ENCODE measurements at regions not wholly inside any gene's neighbourhood (a gene's known extent, or its start where the extent isn't known, plus 50 kb on each side); places are given as distances from the start of the nearest gene placed in this dataset.

DNA sequence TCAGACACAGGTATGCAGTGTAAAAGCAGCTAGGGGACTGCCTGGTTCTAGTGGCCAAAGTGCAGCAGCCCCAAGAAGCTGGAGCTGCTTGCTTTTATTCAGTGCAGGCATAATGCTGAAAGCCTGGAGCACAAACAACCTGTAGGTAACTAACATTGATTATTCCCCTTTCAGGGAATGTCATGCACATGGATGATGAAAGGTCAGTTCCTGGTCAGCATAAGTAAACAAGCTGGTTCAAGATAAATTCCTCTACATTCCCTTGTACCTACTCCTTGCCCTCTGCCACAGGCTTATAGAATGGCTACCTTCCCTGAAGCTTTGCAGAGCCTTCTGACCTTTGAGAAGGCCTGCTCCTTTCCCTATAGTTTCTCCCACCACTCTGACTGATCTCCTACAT, 1318.5 kb upstream of the ADGRL3 start:
- Histone ChIP-seq H3K4me3 (ENCODE audit: low read length) (no peak overlapping the region), H3K9me3 (ENCODE audit: control insufficient read depth, low read length) (no peaks in the 10 kb centered on the region), H3K27me3 (ENCODE audit: control insufficient read depth, insufficient read depth) (no peaks in the 10 kb centered on the region), H3K27ac (ENCODE audit: low read length) (no peak overlapping the region), H3K4me1 (ENCODE audit: control insufficient read depth, insufficient read depth, low read length) (no peaks in the 10 kb centered on the region)
- DNase-seq (no peak), ATAC-seq (no peak)
- intact Hi-C loops (cut with DNase I): no loop called here

DNA sequence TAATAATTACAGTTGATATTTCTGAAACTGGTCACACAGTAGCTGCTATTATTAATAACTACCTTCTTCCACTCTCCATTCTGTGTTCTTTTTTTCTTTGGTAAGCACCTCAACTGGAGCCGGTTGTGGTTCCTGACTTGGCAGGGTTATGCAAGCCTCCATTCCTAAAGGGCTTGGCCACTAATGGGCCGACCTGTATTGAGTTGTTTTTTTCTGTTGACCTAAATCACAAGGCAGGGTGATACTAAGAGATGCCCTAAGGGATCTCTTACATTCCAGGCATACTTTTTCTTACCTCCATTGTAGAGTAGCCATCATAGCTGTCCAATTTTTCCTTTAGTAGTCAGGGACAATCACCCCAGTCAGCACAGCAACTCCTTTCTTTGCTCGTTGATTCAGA, 1295.8 kb upstream of the ADGRL3 start:
- intact Hi-C loops (cut with DNase I): no loop called here
- no peak for DNase-seq
- ATAC-seq: no peak
- Histone ChIP-seq H3K4me3 (ENCODE audit: low read length) (no peak overlapping the region), H3K27me3 (ENCODE audit: control insufficient read depth, insufficient read depth) (no peaks in the 10 kb centered on the region), H3K4me1 (ENCODE audit: control insufficient read depth, insufficient read depth, low read length) (no peaks in the 10 kb centered on the region), H3K27ac (ENCODE audit: low read length) (no peak overlapping the region), H3K9me3 (ENCODE audit: control insufficient read depth, low read length) (no peaks in the 10 kb centered on the region)
- 62% methylated on average over 3 of the region's 3 CpGs for WGBS

DNA sequence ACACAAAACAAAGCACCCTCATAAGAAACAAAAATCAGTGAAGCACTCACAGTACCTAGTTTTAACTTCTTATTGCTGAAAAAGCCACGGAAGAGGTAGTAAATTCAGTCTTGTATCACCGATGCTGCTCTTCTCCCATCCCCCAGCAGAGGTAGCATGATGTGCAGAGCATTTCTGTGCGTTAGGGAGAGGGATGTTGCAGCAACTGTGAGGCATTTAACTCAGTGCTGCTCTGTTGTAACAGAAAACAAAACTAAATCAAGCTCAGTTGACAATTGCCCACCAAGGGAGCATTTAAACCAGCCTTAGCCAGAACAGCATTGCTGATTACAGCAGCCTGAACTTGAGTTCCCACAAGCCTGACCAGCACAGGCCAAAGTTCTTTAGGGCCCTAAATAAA, 1279.7 kb upstream of the ADGRL3 start:
- ATAC-seq: no peak
- intact Hi-C loops (cut with DNase I): no loop called here
- no peaks in the 10 kb centered on the region for H3K4me1 ChIP-seq (ENCODE audit: control insufficient read depth, insufficient read depth, low read length)
- 53% methylated on average over 3 of the region's 3 CpGs for WGBS
- H3K9me3 ChIP-seq (ENCODE audit: control insufficient read depth, low read length): no peaks in the 10 kb centered on the region
- no peak overlapping the region for H3K27ac ChIP-seq (ENCODE audit: low read length)
- DNase-seq: no peak
- H3K27me3 ChIP-seq (ENCODE audit: control insufficient read depth, insufficient read depth): no peaks in the 10 kb centered on the region
- no peak overlapping the region for H3K4me3 ChIP-seq (ENCODE audit: low read length)

DNA sequence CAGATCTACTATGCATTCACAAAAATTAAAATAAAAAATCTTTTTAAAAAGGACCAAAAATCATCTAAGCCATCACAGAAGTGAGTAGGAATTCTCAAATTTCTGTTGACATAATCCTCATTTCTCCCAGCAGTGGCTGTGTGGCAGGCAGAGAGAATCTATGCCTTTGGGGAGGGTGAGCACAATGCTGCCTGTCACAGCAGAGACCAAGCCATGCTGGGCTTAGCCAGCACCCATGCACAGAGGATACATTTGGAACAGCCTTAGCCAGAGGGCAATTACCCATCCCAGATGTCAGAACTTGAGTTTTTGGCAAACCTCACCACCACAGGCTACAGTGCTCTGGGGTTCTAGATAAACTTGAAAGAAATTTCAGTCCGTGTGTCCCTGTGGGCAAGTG, 1274.8 kb upstream of the ADGRL3 start:
- H3K4me3 ChIP-seq (ENCODE audit: low read length): no peak overlapping the region
- H3K9me3 ChIP-seq (ENCODE audit: control insufficient read depth, low read length): no peaks in the 10 kb centered on the region
- H3K27me3 ChIP-seq (ENCODE audit: control insufficient read depth, insufficient read depth): no peaks in the 10 kb centered on the region
- no peaks in the 10 kb centered on the region for H3K4me1 ChIP-seq (ENCODE audit: control insufficient read depth, insufficient read depth, low read length)
- intact Hi-C loops (cut with DNase I): no loop called here
- ATAC-seq: no peak
- 70% methylated on average over 1 of the region's 1 CpG for WGBS
- no peak for DNase-seq
- H3K27ac ChIP-seq (ENCODE audit: low read length): no peak overlapping the region

DNA sequence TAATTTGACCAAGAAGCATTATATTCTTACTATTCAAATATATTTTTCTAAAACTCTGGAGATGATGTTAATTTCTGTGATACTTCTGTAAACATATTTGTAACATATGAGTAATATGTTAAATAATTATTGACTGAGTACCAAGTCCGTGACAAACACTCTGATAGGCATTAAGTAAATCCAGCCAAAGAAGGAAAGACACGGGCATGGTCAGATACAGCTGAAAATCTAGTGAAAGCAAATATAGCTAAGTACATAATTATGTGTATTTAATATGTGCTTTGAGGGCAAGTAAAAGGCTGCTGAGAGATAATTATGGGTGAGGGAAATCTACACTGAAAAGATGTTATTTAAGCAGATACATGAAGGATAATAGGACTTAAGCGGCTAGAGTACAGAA, 1263.6 kb upstream of the ADGRL3 start:
- Histone ChIP-seq H3K9me3 (ENCODE audit: control insufficient read depth, low read length) (no peaks in the 10 kb centered on the region), H3K4me1 (ENCODE audit: control insufficient read depth, insufficient read depth, low read length) (no peaks in the 10 kb centered on the region), H3K27me3 (ENCODE audit: control insufficient read depth, insufficient read depth) (no peaks in the 10 kb centered on the region), H3K27ac (ENCODE audit: low read length) (no peak overlapping the region), H3K4me3 (ENCODE audit: low read length) (no peak overlapping the region)
- 76% methylated on average over 3 of the region's 3 CpGs for WGBS
- ATAC-seq (no peak), DNase-seq (no peak)
- intact Hi-C loops (cut with DNase I): no loop called here

DNA sequence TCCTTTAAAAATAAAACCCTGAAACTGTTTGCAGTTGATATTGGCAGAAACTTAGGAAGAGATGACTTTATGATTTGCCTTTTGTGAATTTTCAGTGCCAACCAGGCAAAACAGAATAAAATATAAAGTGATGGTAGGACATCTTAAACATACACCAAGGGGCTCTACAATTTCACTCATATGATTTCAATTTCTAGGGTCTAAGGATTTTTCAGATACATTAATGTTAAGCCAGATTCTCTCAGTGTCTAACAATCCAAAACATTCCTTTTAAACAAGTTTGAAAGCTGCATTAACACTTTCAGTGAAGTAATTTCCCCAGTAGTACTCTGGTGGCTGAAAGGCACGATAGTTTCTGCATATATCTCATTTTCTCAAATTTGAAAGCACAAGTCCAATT, 1262.0 kb upstream of the ADGRL3 start:
- DNase-seq: no peak
- intact Hi-C loops (cut with DNase I): no loop called here
- H3K27me3 ChIP-seq (ENCODE audit: control insufficient read depth, insufficient read depth): no peaks in the 10 kb centered on the region
- H3K4me1 ChIP-seq (ENCODE audit: control insufficient read depth, insufficient read depth, low read length): no peaks in the 10 kb centered on the region
- H3K9me3 ChIP-seq (ENCODE audit: control insufficient read depth, low read length): no peaks in the 10 kb centered on the region
- ATAC-seq: no peak
- no peak overlapping the region for H3K4me3 ChIP-seq (ENCODE audit: low read length)
- H3K27ac ChIP-seq (ENCODE audit: low read length): no peak overlapping the region
- 66% methylated on average over 1 of the region's 1 CpG for WGBS

DNA sequence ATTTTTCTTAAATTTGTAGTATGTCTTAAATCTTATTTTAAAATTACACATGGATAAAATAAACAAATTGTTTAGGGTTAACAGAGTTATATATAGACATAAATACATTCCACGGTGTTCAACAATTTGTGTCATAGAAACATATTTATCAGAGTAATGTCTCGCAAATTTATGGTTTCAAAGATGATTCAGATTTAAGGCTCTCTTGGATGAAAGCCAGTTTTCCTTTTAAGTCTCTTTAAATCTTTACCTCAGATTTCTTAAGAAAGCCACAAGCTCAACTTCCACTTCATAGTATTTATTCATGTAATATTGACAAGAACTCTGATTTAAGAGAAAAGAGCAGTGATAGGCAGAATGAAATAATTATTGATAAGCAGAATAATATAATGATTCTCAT, 1254.8 kb upstream of the ADGRL3 start:
- Histone ChIP-seq H3K4me3 (ENCODE audit: low read length) (no peak overlapping the region), H3K27ac (ENCODE audit: low read length) (no peak overlapping the region), H3K9me3 (ENCODE audit: control insufficient read depth, low read length) (no peaks in the 10 kb centered on the region), H3K27me3 (ENCODE audit: control insufficient read depth, insufficient read depth) (no peaks in the 10 kb centered on the region), H3K4me1 (ENCODE audit: control insufficient read depth, insufficient read depth, low read length) (no peaks in the 10 kb centered on the region)
- 61% methylated on average over 2 of the region's 2 CpGs for WGBS
- intact Hi-C loops (cut with DNase I): no loop called here
- ATAC-seq (no peak), DNase-seq (no peak)

DNA sequence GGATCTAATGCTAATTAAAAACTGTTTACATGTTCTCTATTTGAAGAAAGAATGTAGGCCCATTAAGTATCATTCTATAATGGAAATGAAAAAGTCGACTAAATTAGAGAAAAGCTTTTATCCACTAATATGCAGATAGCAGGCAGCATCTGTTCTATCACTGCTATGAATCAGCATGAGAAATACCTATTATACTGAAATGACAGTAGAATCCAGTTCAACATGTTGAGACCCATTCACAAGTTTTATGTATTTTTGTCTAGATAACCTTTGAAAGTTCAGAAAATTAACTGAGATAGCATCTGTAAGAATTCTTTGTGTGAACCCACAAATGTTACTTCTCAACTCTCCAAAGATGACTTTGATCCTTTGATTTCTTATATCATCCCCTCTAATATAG, 1254.4 kb upstream of the ADGRL3 start:
- 66% methylated on average over 1 of the region's 1 CpG for WGBS
- no peak for DNase-seq
- intact Hi-C loops (cut with DNase I): no loop called here
- Histone ChIP-seq H3K4me3 (ENCODE audit: low read length) (no peak overlapping the region), H3K27me3 (ENCODE audit: control insufficient read depth, insufficient read depth) (no peaks in the 10 kb centered on the region), H3K4me1 (ENCODE audit: control insufficient read depth, insufficient read depth, low read length) (no peaks in the 10 kb centered on the region), H3K9me3 (ENCODE audit: control insufficient read depth, low read length) (no peaks in the 10 kb centered on the region), H3K27ac (ENCODE audit: low read length) (no peak overlapping the region)
- no peak for ATAC-seq

DNA sequence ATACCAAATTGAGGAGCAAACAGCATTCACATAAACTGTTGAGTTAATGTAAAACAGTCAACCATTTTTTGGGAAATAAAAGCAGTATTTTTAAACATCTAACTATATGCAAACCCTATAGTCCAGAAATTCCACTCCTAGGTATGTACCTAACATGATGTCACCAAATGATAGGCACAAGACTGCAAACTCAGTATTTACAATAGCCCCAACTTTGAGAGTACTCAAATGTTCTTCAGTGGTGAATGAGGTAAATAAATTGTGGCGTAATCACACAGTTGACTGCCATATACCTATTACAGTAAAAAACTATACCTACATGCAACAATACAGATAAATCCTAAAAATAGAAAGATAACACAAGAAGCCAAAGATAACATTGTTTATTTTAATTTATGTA, 1243.8 kb upstream of the ADGRL3 start:
- intact Hi-C loops (cut with DNase I): no loop called here
- Histone ChIP-seq H3K9me3 (ENCODE audit: control insufficient read depth, low read length) (no peaks in the 10 kb centered on the region), H3K27ac (ENCODE audit: low read length) (no peak overlapping the region), H3K4me1 (ENCODE audit: control insufficient read depth, insufficient read depth, low read length) (no peaks in the 10 kb centered on the region), H3K4me3 (ENCODE audit: low read length) (no peak overlapping the region), H3K27me3 (ENCODE audit: control insufficient read depth, insufficient read depth) (no peaks in the 10 kb centered on the region)
- ATAC-seq (no peak), DNase-seq (no peak)
- 94% methylated on average over 1 of the region's 1 CpG for WGBS

DNA sequence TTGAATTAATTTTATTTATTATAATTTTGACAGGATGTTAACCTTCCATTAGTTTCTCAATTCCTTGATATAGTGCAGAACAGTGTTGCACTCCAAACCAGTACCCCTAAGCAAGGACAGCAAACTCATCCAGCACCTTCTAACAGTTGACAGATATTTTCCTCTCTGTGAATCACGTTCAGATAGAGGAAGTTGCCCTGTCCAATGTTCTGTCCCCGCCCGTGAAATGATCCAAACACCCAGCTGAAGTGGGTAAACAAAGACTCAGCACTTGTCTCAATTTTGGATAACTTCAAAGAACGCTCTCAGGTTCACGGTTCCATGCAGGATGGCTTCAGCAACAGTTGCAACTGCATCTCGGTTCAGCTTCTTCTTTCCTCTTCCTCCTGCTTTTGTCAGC, 1240.0 kb upstream of the ADGRL3 start:
- Histone ChIP-seq H3K9me3 (ENCODE audit: control insufficient read depth, low read length) (no peaks in the 10 kb centered on the region), H3K4me3 (ENCODE audit: low read length) (no peak overlapping the region), H3K27ac (ENCODE audit: low read length) (no peak overlapping the region), H3K4me1 (ENCODE audit: control insufficient read depth, insufficient read depth, low read length) (no peaks in the 10 kb centered on the region), H3K27me3 (ENCODE audit: control insufficient read depth, insufficient read depth) (no peaks in the 10 kb centered on the region)
- DNase-seq: no peak
- WGBS: 33% methylated on average over 6 of the region's 6 CpGs
- intact Hi-C loops (cut with DNase I): no loop called here
- peak; percentile 80 to 84 for ATAC-seq

DNA sequence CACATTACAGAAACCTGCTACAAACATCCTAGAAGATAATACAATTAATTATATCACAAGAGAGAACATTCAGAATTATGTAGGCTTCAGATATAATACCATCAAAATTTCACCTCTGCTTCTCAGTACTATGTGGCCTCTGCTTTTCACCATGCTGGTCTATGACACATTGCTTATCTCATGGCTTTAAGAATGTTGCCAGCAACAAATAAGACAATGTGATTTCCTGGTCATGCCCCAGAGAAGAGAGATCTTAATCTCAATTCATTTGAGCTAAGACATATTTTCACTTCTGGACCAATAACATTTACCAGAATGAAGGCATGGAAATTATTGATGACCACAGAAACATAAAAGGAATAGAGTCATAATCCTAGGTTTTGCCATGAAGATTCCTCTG, 1233.4 kb upstream of the ADGRL3 start:
- H3K4me1 ChIP-seq (ENCODE audit: control insufficient read depth, insufficient read depth, low read length): no peaks in the 10 kb centered on the region
- H3K4me3 ChIP-seq (ENCODE audit: low read length): no peak overlapping the region
- H3K9me3 ChIP-seq (ENCODE audit: control insufficient read depth, low read length): no peaks in the 10 kb centered on the region
- no peak overlapping the region for H3K27ac ChIP-seq (ENCODE audit: low read length)
- intact Hi-C loops (cut with DNase I): no loop called here
- DNase-seq: no peak
- no peaks in the 10 kb centered on the region for H3K27me3 ChIP-seq (ENCODE audit: control insufficient read depth, insufficient read depth)
- no peak for ATAC-seq

DNA sequence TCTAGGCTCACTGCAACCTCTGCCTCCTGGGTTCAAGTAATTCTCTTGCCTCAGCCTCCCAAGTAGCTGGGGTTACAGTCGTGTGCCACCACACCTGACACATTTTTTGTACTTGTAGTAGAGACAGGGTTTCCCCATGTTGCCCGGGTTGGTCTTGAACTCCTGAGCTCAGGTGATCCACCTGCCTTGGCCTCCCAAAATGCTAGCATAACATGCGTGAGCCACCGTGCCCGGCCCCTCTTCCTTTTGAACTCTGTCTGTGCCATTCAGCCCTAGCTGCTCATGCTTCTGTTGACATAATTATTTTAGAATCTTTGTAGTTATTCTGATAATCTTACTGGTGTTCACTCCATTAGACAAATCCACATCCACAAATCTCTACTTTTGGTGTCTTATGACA, 1231.3 kb upstream of the ADGRL3 start:
- WGBS: 80% methylated on average over 5 of the region's 5 CpGs
- intact Hi-C loops (cut with DNase I): no loop called here
- ATAC-seq (no peak), DNase-seq (no peak)
- no peak overlapping the region for H3K27ac ChIP-seq (ENCODE audit: low read length)
- no peaks in the 10 kb centered on the region for H3K9me3 ChIP-seq (ENCODE audit: control insufficient read depth, low read length)
- H3K4me3 ChIP-seq (ENCODE audit: low read length): no peak overlapping the region
- H3K4me1 ChIP-seq (ENCODE audit: control insufficient read depth, insufficient read depth, low read length): no peaks in the 10 kb centered on the region
- H3K27me3 ChIP-seq (ENCODE audit: control insufficient read depth, insufficient read depth): no peaks in the 10 kb centered on the region
